Gastroesophageal sphincter (tissue), 4 donors: ENCODE measurements at regions not wholly inside any gene's neighbourhood (a gene's known extent, or its start where the extent isn't known, plus 50 kb on each side); places are given as distances from the start of the nearest gene placed in this dataset.

Experiments
- ATAC-seq: fragments of 150-250 bp; one replicate; pipeline ENCODE4 v1.9.1; 2016; ENCODE audit warnings: mild to moderate bottlenecking, moderate library complexity
- H3K27ac ChIP-seq, 4 donors: fragments of 200-600 bp; sonication (generic) in 3 of 4; 1 replicate in 3 of 4; 2 replicates in 1 of 4; pipeline ENCODE4 v1.5.1; 2016 to 2019
- H3K27me3 ChIP-seq: fragments of 200-600 bp; sonication (generic); one replicate; pipeline ENCODE4 v1.5.1; 2019
- H3K36me3 ChIP-seq, 2 donors: fragments of 200-600 bp; sonication (generic); one replicate each; pipeline ENCODE4 v1.5.1; 2019; ENCODE audit warnings: control low read depth in 1 of 2
- H3K4me1 ChIP-seq, 3 donors: fragments of 200-600 bp; sonication (generic); 1 replicate in 2 of 3; 2 replicates in 1 of 3; pipeline ENCODE4 v1.5.1; 2016 to 2019; ENCODE audit warnings: control low read depth in 2 of 3
- H3K4me3 ChIP-seq, 2 donors: fragments of 200-600 bp; sonication (generic); one replicate each; pipeline ENCODE4 v1.5.1; 2019; ENCODE audit warnings: mild to moderate bottlenecking in 1 of 2, moderate library complexity in 1 of 2
- H3K9me3 ChIP-seq, 3 donors: fragments of 200-600 bp; sonication (generic); one replicate each; pipeline ENCODE4 v1.5.1; 2017 to 2019; ENCODE audit warnings: control low read depth in 2 of 3
- CTCF ChIP-seq, 4 experiments: fragments of 200-600 bp in 2 of 4; fragments of 450-650 bp in 2 of 4; sonication (generic) in 1 of 4; IDR thresholded peaks; one replicate each; pipeline ENCODE4 v1.5.1; 2017 to 2019; ENCODE audit warnings: antibody characterized with exemption in 4 of 4, mild to moderate bottlenecking in 2 of 4, moderate library complexity in 2 of 4
- EP300 ChIP-seq: sonication (generic); formaldehyde crosslinking; IDR thresholded peaks from one replicate; pipeline ENCODE4 v1.6.1; 2017; ENCODE audit warnings: antibody characterized with exemption, mild to moderate bottlenecking
- POLR2A ChIP-seq, 2 donors: fragments of 450-650 bp; IDR thresholded peaks; one replicate each; pipeline ENCODE4 v1.6.1; 2017; ENCODE audit warnings: antibody characterized with exemption in 2 of 2, mild to moderate bottlenecking in 2 of 2, moderate library complexity in 1 of 2
- POLR2AphosphoS5 ChIP-seq: sonication (generic); formaldehyde crosslinking; IDR thresholded peaks from one replicate; pipeline ENCODE4 v1.6.1; 2017; ENCODE audit warnings: antibody characterized with exemption
- WGBS, 2 donors: methylation state at CpG; one replicate each; pipeline ENCODE4 v1.1.5; 2018; ENCODE audit warnings: low coverage in 1 of 2; 5-methylcytosine and 5-hydroxymethylcytosine counted together

GRCh38 chr1:5099558-5099957 lies 445.1 kb downstream of the AJAP1 start:
- ATAC-seq, result no peak
- WGBS, 2 donors, result 36 to 38% methylated on average over 2 of the region's 2 CpGs
- TF ChIP-seq CTCF (IDR thresholded peaks at IDR 0.05), result no peak
- no peak for TF ChIP-seq POLR2A (IDR thresholded peaks at IDR 0.05)
- TF ChIP-seq POLR2AphosphoS5, result no peak
- TF ChIP-seq EP300, result no peak
- peaks cover 20% of the 10 kb centered on the region for H3K27me3 ChIP-seq
- no peaks in the 10 kb centered on the region for H3K4me1 ChIP-seq
- H3K9me3 ChIP-seq, result peaks cover 0 to 4% (median 0%) of the 10 kb centered on the region in 3 donors
- H3K36me3 ChIP-seq, result no peaks in the 10 kb centered on the region
- no peak overlapping the region for H3K27ac ChIP-seq
- H3K4me3 ChIP-seq, result no peak overlapping the region

- Histone ChIP-seq H3K36me3 (no peaks in the 10 kb centered on the region), H3K4me1 (no peaks in the 10 kb centered on the region), H3K9me3 (peaks cover 0 to 10% (median 0%) of the 10 kb centered on the region in 3 donors), H3K4me3 (no peak overlapping the region), H3K27ac (no peak overlapping the region), H3K27me3 (peaks cover 20% of the 10 kb centered on the region)
- ATAC-seq, result no peak
- WGBS, 2 donors, result 50 to 64% methylated on average over 2 to 5 of the region's 5 CpGs
- no peak for TF ChIP-seq EP300
- no peak for TF ChIP-seq POLR2AphosphoS5
- no peak for TF ChIP-seq CTCF (IDR thresholded peaks at IDR 0.05)
- TF ChIP-seq POLR2A (IDR thresholded peaks at IDR 0.05), result no peak
These were observed 444.6 kb downstream of the AJAP1 start for GRCh38 chr1:5098981-5099385.

- ATAC-seq, result no peak
- H3K4me1 ChIP-seq, result no peaks in the 10 kb centered on the region
These were observed 438.6 kb downstream of the AJAP1 start for GRCh38 chr1:5093042-5093441.

GRCh38 chr1:5084676-5085075 lies 430.3 kb downstream of the AJAP1 start:
- Histone ChIP-seq H3K4me3 (no peak overlapping the region), H3K27me3 (peaks cover 6% of the 10 kb centered on the region), H3K36me3 (no peaks in the 10 kb centered on the region), H3K27ac (no peak overlapping the region), H3K4me1 (no peaks in the 10 kb centered on the region), H3K9me3 (peaks cover 0 to 6% (median 0%) of the 10 kb centered on the region in 3 donors)
- no peak for ATAC-seq
- no peak for TF ChIP-seq POLR2AphosphoS5
- no peak for TF ChIP-seq EP300
- TF ChIP-seq POLR2A (IDR thresholded peaks at IDR 0.05), result no peak
- TF ChIP-seq CTCF (IDR thresholded peaks at IDR 0.05), result no peak
- WGBS, 2 donors, result 33 to 100% methylated on average over 1 to 3 of the region's 4 CpGs

More at GRCh38 chr1:5093042-5093441, 438.6 kb downstream of the AJAP1 start:
- TF ChIP-seq EP300 (no peak), CTCF (IDR thresholded peaks at IDR 0.05) (no peak), POLR2AphosphoS5 (no peak), POLR2A (IDR thresholded peaks at IDR 0.05) (no peak)
- WGBS, 2 donors, result 8 to 31% methylated on average over 1 of the region's 1 CpG
- Histone ChIP-seq H3K4me3 (no peak overlapping the region), H3K9me3 (peaks cover 0 to 33% (median 0%) of the 10 kb centered on the region in 3 donors), H3K27me3 (peaks cover 14% of the 10 kb centered on the region), H3K27ac (no peak overlapping the region), H3K36me3 (no peaks in the 10 kb centered on the region)

GRCh38 chr1:5067246-5067645 lies 412.8 kb downstream of the AJAP1 start:
- no peak overlapping the region for H3K4me3 ChIP-seq
- H3K9me3 ChIP-seq, result peaks cover 0 to 21% (median 0%) of the 10 kb centered on the region in 3 donors
- no peak overlapping the region for H3K27ac ChIP-seq
- no peaks in the 10 kb centered on the region for H3K4me1 ChIP-seq
- no peak for TF ChIP-seq CTCF (IDR thresholded peaks at IDR 0.05)
- TF ChIP-seq EP300, result no peak
- TF ChIP-seq POLR2A (IDR thresholded peaks at IDR 0.05), result no peak
- no peak for TF ChIP-seq POLR2AphosphoS5
- no peaks in the 10 kb centered on the region for H3K27me3 ChIP-seq
- ATAC-seq, result no peak
- H3K36me3 ChIP-seq, result no peaks in the 10 kb centered on the region
- 13 to 14% methylated on average over 1 of the region's 1 CpG for WGBS, 2 donors
